H1 (cell line): ENCODE measurements at regions not wholly inside any gene's neighbourhood (a gene's known extent, or its start where the extent isn't known, plus 50 kb on each side); places are given as distances from the start of the nearest gene placed in this dataset.

ENCODE experiments used
- CTCF ChIA-PET: fragments of 300-600 bp; sonication (Branson Sonifier 250); formaldehyde crosslinking; loops from one replicate; lab custom pipeline; 2021; ENCODE audit not compliant: partially characterized antibody; lab: Charles Lee
- POLR2A ChIA-PET: fragments of 300-600 bp; sonication (Branson Sonifier 250); formaldehyde crosslinking; loops from one replicate; lab custom pipeline; 2021; ENCODE audit warnings: inconsistent platforms; ENCODE audit not compliant: partially characterized antibody; lab: Charles Lee
- DNase-seq, 2 experiments: peaks; one replicate each; pipeline versions ENCODE4 v3.0.0 to v3.0.0-alpha.2; 2010 to 2022; ENCODE audit warnings: low spot score in 2 of 2, low read depth in 1 of 2, mixed read lengths in 1 of 2
- FAIRE-seq: peaks from 2 replicates; lab custom pipeline; 2011; peaks lifted over from hg19 to GRCh38; lab: Jason Lieb, UNC
- H2AFZ ChIP-seq: 2 replicates; pipeline ENCODE4 v1.8.1; 2012; ENCODE audit warnings: low read length, inconsistent platforms
- H2AK5ac ChIP-seq: 2 replicates; pipeline ENCODE4 v1.6.1; 2013; ENCODE audit warnings: low read depth, low read length
- H2BK120ac ChIP-seq: replicated peaks from 2 replicates; pipeline ENCODE3; 2013; ENCODE audit warnings: low read depth, low read length, inconsistent platforms
- H2BK12ac ChIP-seq: 2 replicates; pipeline ENCODE4 v1.6.1; 2013; ENCODE audit warnings: low read depth, low read length
- H2BK15ac ChIP-seq: 2 replicates; pipeline ENCODE4 v1.6.1; 2013; ENCODE audit warnings: low read length
- H2BK20ac ChIP-seq: 2 replicates; pipeline ENCODE4 v1.6.1; 2013; ENCODE audit warnings: low read length
- H2BK5ac ChIP-seq: 2 replicates; pipeline ENCODE4 v1.6.1; 2013; ENCODE audit warnings: low read depth, low read length
- H3K14ac ChIP-seq: 2 replicates; pipeline ENCODE4 v1.6.1; 2013; ENCODE audit warnings: inconsistent platforms; ENCODE audit not compliant: insufficient read length
- H3K18ac ChIP-seq: 2 replicates; pipeline ENCODE4 v1.6.1; 2013; ENCODE audit warnings: low read length; ENCODE audit errors: extremely low read depth
- H3K23ac ChIP-seq: 2 replicates; pipeline ENCODE4 v1.6.1; 2013; ENCODE audit warnings: inconsistent platforms; ENCODE audit not compliant: insufficient read length
- H3K23me2 ChIP-seq: 2 replicates; pipeline ENCODE4 v1.6.1; 2013; ENCODE audit warnings: low read depth, low read length
- H3K27ac ChIP-seq: 2 replicates; pipeline ENCODE4 v1.6.1; 2011; ENCODE audit warnings: low read depth, low read length, inconsistent platforms
- H3K27me3 ChIP-seq, 4 experiments: replicated peaks in 1 of 4; 1 replicate in 1 of 4; 2 replicates in 3 of 4; pipeline versions ENCODE4 v1.6.1 to v1.8.1; 2011 to 2013; ENCODE audit warnings: low read length in 3 of 4, mild to moderate bottlenecking in 3 of 4, inconsistent platforms in 2 of 4, mixed read lengths in 2 of 4, moderate library complexity in 1 of 4; ENCODE audit not compliant: control insufficient read depth in 3 of 4, insufficient read depth in 3 of 4; ENCODE audit errors: extremely low read depth in 1 of 4
- H3K36me3 ChIP-seq, 4 experiments: 2 replicates each; pipeline versions ENCODE4 v1.6.1 to v1.8.1; 2011 to 2013; ENCODE audit warnings: mild to moderate bottlenecking in 4 of 4, low read length in 3 of 4, moderate library complexity in 2 of 4, control low read depth in 1 of 4, inconsistent platforms in 1 of 4; ENCODE audit not compliant: insufficient read depth in 4 of 4, control insufficient read depth in 2 of 4
- H3K4ac ChIP-seq: replicated peaks from 2 replicates; pipeline ENCODE3; 2013; ENCODE audit warnings: low read length, low read depth, mixed read lengths, inconsistent platforms; ENCODE audit not compliant: insufficient read length
- H3K4me1 ChIP-seq, 4 experiments: replicated peaks in 1 of 4; 1 replicate in 1 of 4; 2 replicates in 3 of 4; pipeline versions ENCODE4 v1.6.1 to v1.8.1; 2011 to 2013; ENCODE audit warnings: low read length in 3 of 4, inconsistent platforms in 2 of 4, mixed read lengths in 1 of 4; ENCODE audit not compliant: insufficient read depth in 4 of 4, control insufficient read depth in 3 of 4
- H3K4me2 ChIP-seq, 2 experiments: 2 replicates each; pipeline versions ENCODE4 v1.6.1 to v1.8.1; 2011 to 2013; ENCODE audit warnings: low read depth in 2 of 2, low read length in 2 of 2, control low read depth in 1 of 2, inconsistent platforms in 1 of 2, mild to moderate bottlenecking in 1 of 2; ENCODE audit not compliant: insufficient read depth in 1 of 2
- H3K4me3 ChIP-seq, 4 experiments: fragments of 200-600, 300-600 bp in 1 of 4; sonication (generic), shearing (Covaris generic), sonication (Bioruptor Twin) in 1 of 4; 2 replicates each; pipeline versions ENCODE4 v1.5.1 to v1.8.1; 2011 to 2016; ENCODE audit warnings: low read length in 4 of 4, low read depth in 3 of 4, control low read depth in 2 of 4, inconsistent platforms in 2 of 4, mild to moderate bottlenecking in 2 of 4, mixed read lengths in 1 of 4, moderate library complexity in 1 of 4; ENCODE audit not compliant: insufficient read depth in 2 of 4; ENCODE audit errors: extremely low read depth in 1 of 4
- H3K56ac ChIP-seq: replicated peaks from 2 replicates; pipeline ENCODE3; 2013; ENCODE audit warnings: low read depth, mild to moderate bottlenecking, mixed read lengths, low read length, inconsistent platforms; ENCODE audit not compliant: insufficient read length
- H3K79me1 ChIP-seq: 2 replicates; pipeline ENCODE4 v1.6.1; 2013; ENCODE audit warnings: low read depth, low read length, control low read depth
- H3K79me2 ChIP-seq, 2 experiments: 2 replicates each; pipeline versions ENCODE4 v1.6.1 to v1.8.1; 2012 to 2013; ENCODE audit warnings: low read length in 2 of 2, mild to moderate bottlenecking in 2 of 2, inconsistent platforms in 1 of 2; ENCODE audit not compliant: insufficient read depth in 2 of 2, control insufficient read depth in 1 of 2
- H3K9ac ChIP-seq, 4 experiments: replicated peaks in 1 of 4; 1 replicate in 1 of 4; 2 replicates in 3 of 4; pipeline versions ENCODE4 v1.6.1 to v1.8.1; 2011 to 2013; ENCODE audit warnings: low read depth in 3 of 4, low read length in 3 of 4, control low read depth in 2 of 4, mild to moderate bottlenecking in 2 of 4, moderate library complexity in 2 of 4, inconsistent platforms in 1 of 4; ENCODE audit errors: extremely low read depth in 1 of 4
- H3K9me3 ChIP-seq, 2 experiments: 2 replicates each; pipeline versions ENCODE4 v1.6.1 to v1.8.1; 2012 to 2013; ENCODE audit warnings: mild to moderate bottlenecking in 2 of 2, moderate library complexity in 2 of 2, control low read depth in 1 of 2, inconsistent platforms in 1 of 2, low read depth in 1 of 2, low read length in 1 of 2, mixed read lengths in 1 of 2; ENCODE audit not compliant: insufficient read depth in 2 of 2
- H4K20me1 ChIP-seq, 2 experiments: replicated peaks in 1 of 2; 2 replicates each; pipeline versions ENCODE3 to v1.8.1; 2011 to 2013; ENCODE audit warnings: inconsistent platforms in 2 of 2, low read length in 2 of 2, mild to moderate bottlenecking in 1 of 2; ENCODE audit not compliant: insufficient read depth in 2 of 2, control insufficient read depth in 1 of 2
- H4K5ac ChIP-seq: 2 replicates; pipeline ENCODE4 v1.6.1; 2013; ENCODE audit warnings: low read length, low read depth, mixed read lengths, inconsistent platforms; ENCODE audit not compliant: insufficient read length
- H4K8ac ChIP-seq: 2 replicates; pipeline ENCODE4 v1.8.0; 2013; ENCODE audit warnings: mild to moderate bottlenecking, moderate library complexity, low read length, inconsistent platforms; ENCODE audit not compliant: insufficient read depth; ENCODE audit errors: extremely low read depth
- H4K91ac ChIP-seq: replicated peaks from 2 replicates; pipeline ENCODE3; 2013; ENCODE audit warnings: low read length, mixed read lengths, inconsistent platforms; ENCODE audit not compliant: insufficient read length
- ASH2L ChIP-seq: fragments of 200-600, 300-600 bp; sonication (generic); IDR thresholded peaks from one replicate; pipeline ENCODE4 v1.7.1; 2017; ENCODE audit warnings: low read length
- ATF3 ChIP-seq: IDR thresholded peaks from 2 replicates; pipeline ENCODE4 v1.6.1; 2011; ENCODE audit warnings: low read depth, mild to moderate bottlenecking, low read length; ENCODE audit not compliant: insufficient read depth
- BCL11A ChIP-seq, 2 experiments: IDR thresholded peaks; one replicate each; pipeline ENCODE4 v1.6.1; 2011; ENCODE audit warnings: low read depth in 2 of 2, low read length in 2 of 2, mild to moderate bottlenecking in 2 of 2
- BRCA1 ChIP-seq: IDR thresholded peaks from 2 replicates; pipeline ENCODE4 v1.6.1; 2012; ENCODE audit warnings: low read depth, low read length, improper control_type of control experiment
- CEBPB ChIP-seq: IDR thresholded peaks from 2 replicates; pipeline ENCODE4 v1.6.1; 2012; ENCODE audit warnings: low read depth, low read length
- E2F6 ChIP-seq: IDR thresholded peaks from 2 replicates; pipeline ENCODE4 v1.6.1; 2012; ENCODE audit warnings: inconsistent platforms
- EZH2 ChIP-seq: fragments of 200-600 bp; sonication (generic); IDR thresholded peaks from 2 replicates; pipeline ENCODE4 v1.7.1; 2012; ENCODE audit warnings: low read depth, mild to moderate bottlenecking, moderate library complexity, low read length, inconsistent platforms; ENCODE audit not compliant: severe bottlenecking
- JUN ChIP-seq: IDR thresholded peaks from 2 replicates; pipeline ENCODE4 v1.6.1; 2011; ENCODE audit warnings: low read depth, mild to moderate bottlenecking, improper control_type of control experiment, low read length
- JUND ChIP-seq: IDR thresholded peaks from 2 replicates; pipeline ENCODE4 v1.6.1; 2011; ENCODE audit warnings: mild to moderate bottlenecking, improper control_type of control experiment, low read length
- SIX5 ChIP-seq: IDR thresholded peaks from 2 replicates; pipeline ENCODE4 v1.6.1; 2011; ENCODE audit warnings: mild to moderate bottlenecking, low read depth, low read length
- SP1 ChIP-seq: IDR thresholded peaks from 2 replicates; pipeline ENCODE4 v1.6.1; 2011; ENCODE audit warnings: low read depth, low read length
- SRF ChIP-seq: IDR thresholded peaks from 2 replicates; pipeline ENCODE4 v1.6.1; 2011; ENCODE audit warnings: mild to moderate bottlenecking, low read depth, low read length, moderate library complexity
- TAF1 ChIP-seq: IDR thresholded peaks from 2 replicates; pipeline ENCODE4 v1.6.1; 2011; ENCODE audit warnings: mild to moderate bottlenecking, low read depth, low read length
- YY1 ChIP-seq: IDR thresholded peaks from 2 replicates; pipeline ENCODE4 v1.6.1; 2011; ENCODE audit warnings: low read depth, mild to moderate bottlenecking, low read length
- WGBS, 2 experiments: shearing (Covaris generic) in 1 of 2; methylation state at CpG; one replicate each; pipeline versions ENCODE4 v1.1.6 to v1.1.7; 2013 to 2015; ENCODE audit warnings: low lambda C conversion rate in 2 of 2, mixed read lengths in 2 of 2, inconsistent platforms in 1 of 2, low coverage in 1 of 2, missing lambda C conversion rate in 1 of 2; ENCODE audit not compliant: insufficient replicate concordance in 2 of 2, insufficient coverage in 1 of 2, insufficient read length in 1 of 2; ENCODE audit errors: extremely low coverage in 1 of 2, missing lambda C conversion rate in 1 of 2; 5-methylcytosine and 5-hydroxymethylcytosine counted together

DNA sequence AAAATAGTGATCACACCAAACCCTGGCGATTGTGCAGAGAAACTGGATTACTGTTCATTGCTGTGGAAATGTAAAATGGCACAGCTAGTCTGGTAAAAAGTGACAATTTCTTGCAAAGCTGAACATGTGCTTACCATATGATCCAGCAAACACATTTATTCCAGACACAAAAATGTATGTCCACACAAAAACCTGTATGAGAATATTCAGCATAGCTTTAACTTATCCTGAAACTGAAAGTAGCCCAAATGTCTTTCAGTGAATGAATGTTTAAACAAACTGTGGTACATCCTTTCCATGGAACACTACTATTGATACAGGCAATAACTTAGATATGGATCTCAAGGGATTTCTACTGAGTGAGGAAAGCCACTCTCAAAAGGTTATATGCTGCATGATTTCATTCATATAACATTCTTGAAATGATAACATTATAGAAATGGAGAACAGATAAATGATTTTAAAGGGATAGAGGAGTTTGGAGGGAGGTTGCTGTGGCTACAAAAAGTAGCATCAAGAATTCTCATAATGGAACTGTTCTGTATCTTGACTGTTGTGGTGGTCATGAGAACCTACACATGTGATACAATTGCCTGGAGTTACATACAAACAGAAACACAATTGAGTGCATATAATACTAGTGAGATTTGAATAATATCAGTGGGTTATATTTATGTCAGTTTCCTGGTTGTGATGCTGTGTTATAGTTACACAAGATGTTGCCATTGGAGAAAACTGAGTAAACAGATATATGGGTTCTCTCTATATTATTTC lies 70.7 kb upstream of the DPH6 start:
- Histone ChIP-seq H3K4me2 (no peak overlapping the region), H3K56ac (no peak overlapping the region), H3K27me3 (no peaks in the 10 kb centered on the region), H3K4me3 (no peak overlapping the region), H4K8ac (no peak overlapping the region), H4K91ac (no peak overlapping the region), H2BK5ac (no peak overlapping the region), H3K9ac (no peak overlapping the region), H3K18ac (no peak overlapping the region), H3K36me3 (no peaks in the 10 kb centered on the region), H3K23ac (no peak overlapping the region), H2BK20ac (no peak overlapping the region), H2AK5ac (no peak overlapping the region), H3K4me1 (no peaks in the 10 kb centered on the region), H3K14ac (no peak overlapping the region), H2AFZ (no peak overlapping the region), H2BK15ac (no peak overlapping the region), H4K5ac (no peak overlapping the region), H3K23me2 (no peaks in the 10 kb centered on the region), H3K4ac (no peak overlapping the region), H3K27ac (no peak overlapping the region), H2BK12ac (no peak overlapping the region), H3K79me1 (no peaks in the 10 kb centered on the region), H2BK120ac (no peak overlapping the region), H3K79me2 (no peaks in the 10 kb centered on the region), H4K20me1 (no peaks in the 10 kb centered on the region), H3K9me3 (no peaks in the 10 kb centered on the region)
- CTCF ChIA-PET: no interaction called here
- FAIRE-seq (no peak), DNase-seq (no peak)
- 100% methylated on average over 1 of the region's 1 CpG; no CpG with 5 or more reads in 1 of the 2 experiments for WGBS, 2 experiments
- POLR2A ChIA-PET: no interaction called here
- TF ChIP-seq TAF1: no peak
- TF ChIP-seq BRCA1: no peak
- no peak for TF ChIP-seq JUN
- TF ChIP-seq SRF: no peak
- TF ChIP-seq ATF3: no peak
- no peak for TF ChIP-seq SIX5
- TF ChIP-seq E2F6: no peak
- no peak for TF ChIP-seq ASH2L
- no peak for TF ChIP-seq JUND
- TF ChIP-seq BCL11A (IDR thresholded peaks at IDR 0.05; ENCODE audit: low read depth in 2 of 2, low read length in 2 of 2): no peak
- TF ChIP-seq SP1: no peak
- TF ChIP-seq YY1: no peak
- no peak for TF ChIP-seq CEBPB
- TF ChIP-seq EZH2: no peak
